IMR-90 (cell line): ENCODE measurements at regions not wholly inside any gene's neighbourhood (a gene's known extent, or its start where the extent isn't known, plus 50 kb on each side); places are given as distances from the start of the nearest gene placed in this dataset.
A peak's percentile ranks its signal among the peaks of the same experiment; 100 is the strongest.

ENCODE experiments used
- ATAC-seq: fragments of 200-7000 bp; cut with Tn5 transposase; 2 replicates; pipeline ENCODE4 v1.9.1; 2020; ENCODE audit warnings: low read depth, mild to moderate bottlenecking, moderate library complexity
- BruUV-seq: library from RNA; stranded (reverse); fragments of 400-500 nt; replicated peaks from 2 replicates; lab custom pipeline; 2021; lab: Mats Ljungman, UMichigan
- CTCF ChIA-PET: fragments of 300-600 bp; formaldehyde crosslinking; extraction: SDS; loops from one replicate; lab custom pipeline; 2021; ENCODE audit warnings: antibody characterized with exemption; lab: Yijun Ruan, JAX
- POLR2A ChIA-PET: fragments of 300-600 bp; sonication (Branson Sonifier 250); formaldehyde crosslinking; loops from one replicate; lab custom pipeline; 2022; ENCODE audit warnings: antibody characterized with exemption; ENCODE audit not compliant: unreplicated experiment; lab: Charles Lee
- DNase-seq: peaks from one replicate; pipeline ENCODE4 v3.0.0; 2013
- H2AFZ ChIP-seq: replicated peaks from 2 replicates; pipeline ENCODE3; 2013; ENCODE audit warnings: low read length, mild to moderate bottlenecking; ENCODE audit not compliant: poor library complexity
- H2AK5ac ChIP-seq: 2 replicates; pipeline ENCODE4 v1.6.1; 2013; ENCODE audit warnings: low read depth, low read length, inconsistent platforms
- H2AK9ac ChIP-seq: replicated peaks from 2 replicates; pipeline ENCODE3; 2013; ENCODE audit warnings: mild to moderate bottlenecking, low read depth, low read length, moderate library complexity; ENCODE audit not compliant: poor library complexity
- H2BK120ac ChIP-seq: 2 replicates; pipeline ENCODE4 v1.6.1; 2013; ENCODE audit warnings: low read depth, low read length, inconsistent platforms
- H2BK15ac ChIP-seq: 3 replicates; pipeline ENCODE4 v1.6.1; 2013; ENCODE audit warnings: low read depth, low read length, inconsistent platforms
- H2BK20ac ChIP-seq: 2 replicates; pipeline ENCODE4 v1.6.1; 2013; ENCODE audit warnings: low read depth, mild to moderate bottlenecking, inconsistent platforms, low read length, moderate library complexity
- H2BK5ac ChIP-seq: 2 replicates; pipeline ENCODE4 v1.6.1; 2013; ENCODE audit warnings: mild to moderate bottlenecking, low read depth, low read length, inconsistent platforms; ENCODE audit not compliant: poor library complexity, severe bottlenecking
- H3K14ac ChIP-seq: replicated peaks from 2 replicates; pipeline ENCODE4 v1.6.1; 2013; ENCODE audit warnings: low read depth, low read length, inconsistent platforms
- H3K18ac ChIP-seq: 2 replicates; pipeline ENCODE4 v1.6.1; 2013; ENCODE audit warnings: low read depth, low read length, control low read depth
- H3K23ac ChIP-seq: 2 replicates; pipeline ENCODE4 v1.6.1; 2013; ENCODE audit warnings: low read depth, low read length, inconsistent platforms
- H3K27ac ChIP-seq: 2 replicates; pipeline ENCODE4 v1.5.1; 2013; ENCODE audit warnings: mild to moderate bottlenecking, control low read depth, low read length; ENCODE audit not compliant: insufficient read depth
- H3K27me3 ChIP-seq: 2 replicates; pipeline ENCODE4 v1.6.1; 2013; ENCODE audit warnings: low read length; ENCODE audit not compliant: control insufficient read depth, insufficient read depth
- H3K36me3 ChIP-seq: 2 replicates; pipeline ENCODE4 v1.6.1; 2013; ENCODE audit warnings: low read length, mixed read lengths; ENCODE audit not compliant: control insufficient read depth, insufficient read depth
- H3K4ac ChIP-seq: 2 replicates; pipeline ENCODE4 v1.6.1; 2013; ENCODE audit warnings: low read depth, low read length, inconsistent platforms
- H3K4me1 ChIP-seq: 2 replicates; pipeline ENCODE4 v1.6.1; 2013; ENCODE audit warnings: low read length, mixed read lengths; ENCODE audit not compliant: control insufficient read depth, insufficient read depth
- H3K4me2 ChIP-seq: 2 replicates; pipeline ENCODE4 v1.6.1; 2013; ENCODE audit warnings: low read depth, mild to moderate bottlenecking, control low read depth, low read length, moderate library complexity
- H3K4me3 ChIP-seq: 2 replicates; pipeline ENCODE4 v1.5.1; 2013; ENCODE audit warnings: low read depth, mild to moderate bottlenecking, control low read depth, low read length, moderate library complexity; ENCODE audit not compliant: insufficient read depth
- H3K56ac ChIP-seq: 2 replicates; pipeline ENCODE4 v1.6.1; 2013; ENCODE audit warnings: low read length, inconsistent platforms; ENCODE audit not compliant: insufficient read depth; ENCODE audit errors: extremely low read depth
- H3K79me1 ChIP-seq, 2 experiments: 2 replicates each; pipeline ENCODE4 v1.6.1; 2013; ENCODE audit warnings: low read length in 2 of 2, inconsistent platforms in 1 of 2, low read depth in 1 of 2
- H3K9ac ChIP-seq: 2 replicates; pipeline ENCODE4 v1.6.1; 2013; ENCODE audit warnings: low read depth, low read length, control low read depth
- H3K9me1 ChIP-seq: 2 replicates; pipeline ENCODE4 v1.6.1; 2013; ENCODE audit warnings: low read length, inconsistent platforms; ENCODE audit not compliant: insufficient read depth
- H3K9me3 ChIP-seq: 2 replicates; pipeline ENCODE4 v1.6.1; 2013; ENCODE audit warnings: low read length; ENCODE audit not compliant: control insufficient read depth, insufficient read depth
- H4K20me1 ChIP-seq: 2 replicates; pipeline ENCODE4 v1.6.1; 2013; ENCODE audit warnings: low read length, inconsistent platforms; ENCODE audit not compliant: insufficient read depth
- H4K5ac ChIP-seq: 2 replicates; pipeline ENCODE4 v1.6.1; 2013; ENCODE audit warnings: mild to moderate bottlenecking, low read depth, low read length, control low read depth
- H4K8ac ChIP-seq, 2 experiments: 2 replicates each; pipeline ENCODE4 v1.6.1; 2013; ENCODE audit warnings: low read depth in 2 of 2, low read length in 2 of 2, control low read depth in 1 of 2, inconsistent platforms in 1 of 2
- H4K91ac ChIP-seq: 2 replicates; pipeline ENCODE4 v1.6.1; 2013; ENCODE audit warnings: low read depth, low read length, inconsistent platforms; ENCODE audit not compliant: insufficient read depth
- BHLHE40 ChIP-seq: fragments of 150-350 bp; IDR thresholded peaks from 2 replicates; pipeline ENCODE4 v1.6.1; 2016; ENCODE audit warnings: mild to moderate bottlenecking, low read depth, low read length
- CEBPB ChIP-seq: IDR thresholded peaks from 2 replicates; pipeline ENCODE4 v1.6.1; 2012; ENCODE audit warnings: low read depth, low read length, improper control_type of control experiment
- MAZ ChIP-seq: IDR thresholded peaks from 2 replicates; pipeline ENCODE4 v1.6.1; 2012; ENCODE audit warnings: low read depth, mild to moderate bottlenecking, low read length, improper control_type of control experiment, moderate library complexity, borderline replicate concordance
- MXI1 ChIP-seq: IDR thresholded peaks from 2 replicates; pipeline ENCODE4 v1.6.1; 2012; ENCODE audit warnings: low read depth, mild to moderate bottlenecking, low read length, moderate library complexity, borderline replicate concordance
- RCOR1 ChIP-seq: IDR thresholded peaks from 2 replicates; pipeline ENCODE4 v1.6.1; 2012; ENCODE audit warnings: mild to moderate bottlenecking, low read length, improper control_type of control experiment; ENCODE audit not compliant: insufficient replicate concordance
- SMC3 ChIP-seq: fragments of 150-350 bp; IDR thresholded peaks from 2 replicates; pipeline ENCODE4 v1.6.1; 2016; ENCODE audit warnings: low read depth, mild to moderate bottlenecking, antibody characterized with exemption, low read length, moderate library complexity
- WGBS, 2 experiments: methylation state at CpG; one replicate each; pipeline versions ENCODE4 v1.1.5 to v1.1.7; 2013; ENCODE audit warnings: missing lambda C conversion rate in 2 of 2; ENCODE audit not compliant: insufficient read length in 1 of 2; ENCODE audit errors: extremely low coverage in 2 of 2; 5-methylcytosine and 5-hydroxymethylcytosine counted together
- dilution Hi-C: fragments of 300-500 bp; cut with HindIII; formaldehyde crosslinking; loops from one replicate; pipeline ENCODE4 v1.14.3; 2018; ENCODE audit warnings: low sequenced_read_pairs; ENCODE audit not compliant: unreplicated experiment
- in situ Hi-C: fragments of 300-500 bp; cut with MboI; formaldehyde crosslinking; loops from 3 replicates; pipeline ENCODE4 v1.14.3; 2019; ENCODE audit warnings: low sequenced_read_pairs, inconsistent platforms, mixed read lengths
- intact Hi-C: fragments of 100-400 bp; cut with micrococcal nuclease; formaldehyde crosslinking; loops from 2 replicates; pipeline ENCODE4 v1.10.0; 2022
- TF ChIP-seq, protein P1 (sequence below): fragments of 150-350 bp; IDR thresholded peaks from 2 replicates; pipeline ENCODE4 v1.6.1; 2016; ENCODE audit warnings: low read depth, mild to moderate bottlenecking, low read length, moderate library complexity, borderline replicate concordance
- TF ChIP-seq, protein P2 (sequence below): fragments of 150-350 bp; IDR thresholded peaks from 2 replicates; pipeline ENCODE4 v1.6.1; 2017; ENCODE audit warnings: mild to moderate bottlenecking, antibody characterized with exemption, low read length, low read depth

DNA sequence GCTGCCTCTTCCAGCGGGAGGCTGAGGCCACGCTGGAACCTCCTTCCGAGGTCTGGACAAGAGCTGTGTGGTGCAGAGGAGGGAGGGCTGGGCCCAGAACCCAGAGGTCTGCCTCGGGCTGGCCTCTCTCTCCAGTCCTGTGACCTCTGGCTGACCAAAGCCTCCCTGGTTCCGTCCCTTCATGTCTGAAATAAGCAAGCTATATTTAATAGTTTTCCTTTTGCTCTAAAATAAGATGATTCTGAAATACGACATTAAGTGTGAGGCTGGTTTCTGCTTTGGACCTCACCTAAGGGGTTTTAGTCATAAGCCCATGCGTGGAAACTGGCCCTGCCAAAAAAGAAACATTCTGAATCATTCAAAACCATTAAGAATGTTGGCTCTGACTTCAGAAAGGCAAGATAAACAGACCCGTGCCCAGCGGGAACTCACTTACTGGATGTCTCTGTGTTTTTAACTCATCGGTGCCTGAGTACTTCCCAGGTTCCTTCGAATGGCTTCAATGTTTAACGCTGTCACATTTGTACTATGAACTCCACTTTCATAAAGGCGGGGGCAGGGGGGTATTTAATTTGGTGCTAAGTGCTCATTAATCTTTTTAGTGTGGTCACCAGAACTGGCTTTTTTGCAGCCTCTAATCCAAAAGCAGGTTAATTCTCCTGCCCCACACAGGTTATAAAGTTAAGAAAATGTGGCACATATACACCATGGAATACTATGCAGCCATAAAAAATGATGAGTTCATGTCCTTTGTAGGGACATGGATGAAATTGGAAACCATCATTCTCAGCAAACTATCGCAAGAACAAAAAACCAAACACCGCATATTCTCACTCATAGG is 157.5 kb upstream of the KLF14 start (continued):
- TF ChIP-seq CEBPB: 0 out of 2 replicates have a peak, but pooled peaks have one; percentile 2
- no peak for TF ChIP-seq SMC3

DNA sequence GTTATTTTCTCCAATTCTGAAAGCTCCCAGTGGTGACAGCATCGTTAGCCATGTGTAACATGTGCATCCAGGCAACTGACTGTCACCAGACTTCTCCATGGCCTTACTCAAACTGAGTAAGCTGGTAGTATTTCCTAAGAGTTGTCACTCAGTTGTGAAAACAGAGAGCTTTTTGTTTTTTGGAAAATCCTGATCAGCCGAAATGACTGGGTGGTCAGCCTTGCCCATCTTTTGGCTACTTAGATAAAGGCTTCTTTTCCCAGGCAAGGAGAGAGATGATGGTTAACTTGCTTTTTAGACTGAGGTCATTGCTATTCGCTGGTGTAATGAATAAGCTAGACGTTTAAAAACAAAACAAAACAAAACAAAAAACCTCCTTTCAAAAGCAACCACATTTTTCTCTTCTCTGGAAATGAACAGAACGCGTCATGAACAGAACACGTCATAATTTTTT is 159.5 kb upstream of the KLF14 start:
- Histone ChIP-seq H2AFZ (no peak overlapping the region), H2AK5ac (0 out of 2 replicates have a peak overlapping the region, but pooled peaks have one; percentile 37), H4K20me1 (peaks cover 93% of the 10 kb centered on the region), H3K14ac (no peak overlapping the region), H3K36me3 (peaks cover 58% of the 10 kb centered on the region), H2BK120ac (peak overlapping the region; percentile 49; the same call in 1 of the 2 replicates), H3K9ac (no peak overlapping the region), H3K4me1 (peaks cover 50% of the 10 kb centered on the region), H3K4me3 (no peak overlapping the region), H3K18ac (peak overlapping the region; percentile 48; the same call in 1 of the 2 replicates), H2BK5ac (peak overlapping the region; percentile 85), H4K91ac (peak overlapping the region; percentile 74; the same call in 1 of the 2 replicates), H3K9me1 (peaks cover 15% of the 10 kb centered on the region), H3K4ac (0 out of 2 replicates have a peak overlapping the region, but pooled peaks have one; percentile 44), H3K56ac (no peak overlapping the region; the same call in 1 of the 2 replicates), H3K4me2 (peak overlapping the region; percentile 42), H3K9me3 (no peaks in the 10 kb centered on the region), H4K8ac (no peak overlapping the region; a peak in 1 of 4 replicates), H3K27me3 (no peaks in the 10 kb centered on the region), H2BK20ac (no peak overlapping the region), H4K5ac (peak overlapping the region; percentile 27; the same call in 1 of the 2 replicates), H3K79me1 (peaks cover 4 to 39% of the 10 kb centered on the region in 2 experiments; a peak in 3 of 4 replicates), H3K23ac (peak overlapping the region; percentile 72), H2BK15ac (no peak overlapping the region), H3K27ac (peak overlapping the region; percentile 74), H2AK9ac (no peak overlapping the region)
- BruUV-seq: no TSS peak
- ATAC-seq (peak; percentile 1; the same call in 1 of the 2 replicates), DNase-seq (peak; percentile 83)
- 23% methylated on average over 3 of the region's 7 CpGs; no CpG with 5 or more reads in 1 of the 2 experiments for WGBS, 2 experiments
- TF ChIP-seq, protein P1, sequence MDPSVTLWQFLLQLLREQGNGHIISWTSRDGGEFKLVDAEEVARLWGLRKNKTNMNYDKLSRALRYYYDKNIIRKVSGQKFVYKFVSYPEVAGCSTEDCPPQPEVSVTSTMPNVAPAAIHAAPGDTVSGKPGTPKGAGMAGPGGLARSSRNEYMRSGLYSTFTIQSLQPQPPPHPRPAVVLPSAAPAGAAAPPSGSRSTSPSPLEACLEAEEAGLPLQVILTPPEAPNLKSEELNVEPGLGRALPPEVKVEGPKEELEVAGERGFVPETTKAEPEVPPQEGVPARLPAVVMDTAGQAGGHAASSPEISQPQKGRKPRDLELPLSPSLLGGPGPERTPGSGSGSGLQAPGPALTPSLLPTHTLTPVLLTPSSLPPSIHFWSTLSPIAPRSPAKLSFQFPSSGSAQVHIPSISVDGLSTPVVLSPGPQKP: no peak
- 0 out of 2 replicates have a peak, but pooled peaks have one; percentile 14 for TF ChIP-seq CEBPB
- TF ChIP-seq, protein P2, sequence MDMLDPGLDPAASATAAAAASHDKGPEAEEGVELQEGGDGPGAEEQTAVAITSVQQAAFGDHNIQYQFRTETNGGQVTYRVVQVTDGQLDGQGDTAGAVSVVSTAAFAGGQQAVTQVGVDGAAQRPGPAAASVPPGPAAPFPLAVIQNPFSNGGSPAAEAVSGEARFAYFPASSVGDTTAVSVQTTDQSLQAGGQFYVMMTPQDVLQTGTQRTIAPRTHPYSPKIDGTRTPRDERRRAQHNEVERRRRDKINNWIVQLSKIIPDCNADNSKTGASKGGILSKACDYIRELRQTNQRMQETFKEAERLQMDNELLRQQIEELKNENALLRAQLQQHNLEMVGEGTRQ: no peak
- 0 out of 2 replicates have a peak, but pooled peaks have one; percentile 20 for TF ChIP-seq BHLHE40
- no peak for TF ChIP-seq MAZ
- no peak for TF ChIP-seq RCOR1
- peak; percentile 67; the same call in 1 of the 2 replicates for TF ChIP-seq MXI1
- intact Hi-C loops (no loop called here), dilution Hi-C loops (no loop called here), in situ Hi-C loops (no loop called here)
- ChIA-PET CTCF (no interaction called here), POLR2A (interaction anchor here (0.7 kb wide), 1 partner anchor 12 kb away, joined by 5 read pairs; no protein-coding TSS in a partner anchor)
